Upper lobe of right lung (tissue), 1 donor: ENCODE measurements at regions not wholly inside any gene's neighbourhood (a gene's known extent, or its start where the extent isn't known, plus 50 kb on each side); places are given as distances from the start of the nearest gene placed in this dataset.

Source experiments
- ATAC-seq: fragments of 200-7000 bp; cut with Tn5 transposase; one replicate; pipeline ENCODE4 v1.9.1; 2020; ENCODE audit warnings: mild to moderate bottlenecking, moderate library complexity
- DNase-seq: peaks from one replicate; pipeline ENCODE4 v3.0.0-alpha.2; 2020
- H3K27ac ChIP-seq: fragments of 200-600 bp; one replicate; pipeline ENCODE4 v1.8.0; 2022
- H3K27me3 ChIP-seq: fragments of 200-600 bp; one replicate; pipeline ENCODE4 v1.8.0; 2022; ENCODE audit warnings: mild to moderate bottlenecking
- H3K36me3 ChIP-seq: fragments of 200-600 bp; one replicate; pipeline ENCODE4 v1.8.0; 2022
- H3K4me1 ChIP-seq: fragments of 200-600 bp; one replicate; pipeline ENCODE4 v1.8.0; 2022
- H3K4me3 ChIP-seq: fragments of 200-600 bp; one replicate; pipeline ENCODE4 v1.8.0; 2022; ENCODE audit warnings: mild to moderate bottlenecking
- H3K9me3 ChIP-seq: fragments of 200-600 bp; one replicate; pipeline ENCODE4 v1.8.0; 2022
- intact Hi-C: fragments of 100-400 bp; cut with DNase I; formaldehyde crosslinking; loops from one replicate; pipeline ENCODE4 v1.11.0; 2022
- TF ChIP-seq, protein P1 (sequence below): fragments of 200-600 bp; IDR thresholded peaks from one replicate; pipeline ENCODE4 v1.8.0; 2022; ENCODE audit warnings: antibody characterized with exemption
- donor health status: DM: no; HTN: yes; CAD: no; lungs with severe emphysema.

DNA sequence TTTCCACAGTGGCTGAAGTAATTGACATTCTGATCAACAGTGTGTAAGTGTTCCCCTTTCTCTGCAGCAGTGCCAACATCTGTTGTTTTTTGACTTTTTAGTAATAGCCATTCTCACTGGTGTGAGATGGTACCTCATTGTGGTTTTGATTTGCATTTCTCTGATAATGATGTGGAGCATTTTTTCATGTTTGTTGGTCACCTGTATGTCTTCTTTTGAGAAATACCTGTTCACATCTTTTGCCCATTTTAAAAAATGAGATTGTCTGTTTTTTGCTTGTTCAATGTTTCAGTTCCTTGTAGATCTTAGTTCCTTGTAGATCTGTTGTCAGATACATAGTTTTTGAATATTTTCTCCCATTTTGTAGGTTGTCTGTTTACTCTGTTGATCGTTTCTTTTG, 162.5 kb upstream of the PITX1 start:
- intact Hi-C loops, result no loop called here
- H3K27ac ChIP-seq, result no peak overlapping the region
- H3K36me3 ChIP-seq, result no peaks in the 10 kb centered on the region
- TF ChIP-seq, protein P1, sequence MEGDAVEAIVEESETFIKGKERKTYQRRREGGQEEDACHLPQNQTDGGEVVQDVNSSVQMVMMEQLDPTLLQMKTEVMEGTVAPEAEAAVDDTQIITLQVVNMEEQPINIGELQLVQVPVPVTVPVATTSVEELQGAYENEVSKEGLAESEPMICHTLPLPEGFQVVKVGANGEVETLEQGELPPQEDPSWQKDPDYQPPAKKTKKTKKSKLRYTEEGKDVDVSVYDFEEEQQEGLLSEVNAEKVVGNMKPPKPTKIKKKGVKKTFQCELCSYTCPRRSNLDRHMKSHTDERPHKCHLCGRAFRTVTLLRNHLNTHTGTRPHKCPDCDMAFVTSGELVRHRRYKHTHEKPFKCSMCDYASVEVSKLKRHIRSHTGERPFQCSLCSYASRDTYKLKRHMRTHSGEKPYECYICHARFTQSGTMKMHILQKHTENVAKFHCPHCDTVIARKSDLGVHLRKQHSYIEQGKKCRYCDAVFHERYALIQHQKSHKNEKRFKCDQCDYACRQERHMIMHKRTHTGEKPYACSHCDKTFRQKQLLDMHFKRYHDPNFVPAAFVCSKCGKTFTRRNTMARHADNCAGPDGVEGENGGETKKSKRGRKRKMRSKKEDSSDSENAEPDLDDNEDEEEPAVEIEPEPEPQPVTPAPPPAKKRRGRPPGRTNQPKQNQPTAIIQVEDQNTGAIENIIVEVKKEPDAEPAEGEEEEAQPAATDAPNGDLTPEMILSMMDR, result no peak
- no peak for DNase-seq
- no peaks in the 10 kb centered on the region for H3K4me1 ChIP-seq
- H3K4me3 ChIP-seq, result no peak overlapping the region
- no peaks in the 10 kb centered on the region for H3K9me3 ChIP-seq
- H3K27me3 ChIP-seq, result peaks cover 11% of the 10 kb centered on the region
- ATAC-seq, result no peak

DNA sequence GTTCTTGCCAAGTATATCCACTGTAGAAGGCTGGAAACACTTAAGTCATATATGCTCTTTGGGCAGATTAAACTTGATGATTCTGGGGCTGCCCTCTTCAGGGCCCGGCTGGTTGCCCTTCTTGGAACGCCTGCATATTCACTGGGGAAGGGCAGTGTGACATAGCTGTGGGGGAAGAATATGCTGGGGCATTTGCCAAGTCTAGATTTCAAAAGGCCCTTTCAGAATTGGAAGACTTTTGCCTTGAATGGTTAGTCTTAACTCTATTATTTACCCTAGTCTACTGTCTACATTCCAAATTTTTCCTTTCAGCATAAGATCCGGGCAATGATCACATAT, 161.2 kb upstream of the PITX1 start:
- no peaks in the 10 kb centered on the region for H3K36me3 ChIP-seq
- no peak for ATAC-seq
- intact Hi-C loops, result no loop called here
- H3K4me1 ChIP-seq, result no peaks in the 10 kb centered on the region
- no peak overlapping the region for H3K27ac ChIP-seq
- no peaks in the 10 kb centered on the region for H3K9me3 ChIP-seq
- no peak overlapping the region for H3K4me3 ChIP-seq
- no peak for DNase-seq
- TF ChIP-seq, protein P1, result no peak
- H3K27me3 ChIP-seq, result peaks cover 21% of the 10 kb centered on the region

DNA sequence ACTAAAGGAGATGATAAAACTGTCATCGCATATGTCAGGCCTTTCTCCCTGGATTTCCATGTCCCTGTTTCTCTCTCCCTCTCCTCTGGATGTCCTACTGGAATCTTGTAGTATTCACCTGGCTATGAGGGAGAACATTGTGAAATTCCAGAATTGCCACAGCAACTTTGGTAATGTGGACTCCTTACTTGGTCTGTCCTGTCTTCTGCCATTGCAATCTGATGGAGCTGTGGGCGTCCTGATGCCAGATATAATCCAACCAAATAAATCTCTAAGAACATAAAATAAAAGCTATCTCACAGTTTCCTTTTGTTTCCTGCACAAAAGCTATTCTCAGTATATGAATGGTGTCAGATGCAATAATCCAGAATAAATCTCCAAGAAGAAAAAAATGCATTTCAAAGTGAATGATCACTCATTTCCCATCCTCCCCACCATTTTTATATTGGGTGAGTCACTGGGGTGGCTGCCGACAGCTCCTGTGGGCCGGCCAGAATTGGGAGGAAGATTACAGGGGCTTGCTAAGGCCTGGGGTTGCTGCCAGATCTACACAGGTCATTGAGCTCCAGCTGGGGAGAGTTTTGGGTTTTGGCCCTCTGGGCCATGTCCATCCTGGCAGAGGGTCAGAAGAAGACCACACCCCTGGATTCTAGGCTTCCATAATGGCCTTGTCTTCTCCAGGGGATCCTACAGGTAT, 160.7 kb upstream of the PITX1 start:
- H3K9me3 ChIP-seq, result no peaks in the 10 kb centered on the region
- DNase-seq, result no peak
- no peaks in the 10 kb centered on the region for H3K4me1 ChIP-seq
- ATAC-seq, result no peak
- intact Hi-C loops, result no loop called here
- H3K36me3 ChIP-seq, result no peaks in the 10 kb centered on the region
- TF ChIP-seq, protein P1, result no peak
- H3K27me3 ChIP-seq, result peaks cover 26% of the 10 kb centered on the region
- no peak overlapping the region for H3K27ac ChIP-seq
- H3K4me3 ChIP-seq, result no peak overlapping the region

DNA sequence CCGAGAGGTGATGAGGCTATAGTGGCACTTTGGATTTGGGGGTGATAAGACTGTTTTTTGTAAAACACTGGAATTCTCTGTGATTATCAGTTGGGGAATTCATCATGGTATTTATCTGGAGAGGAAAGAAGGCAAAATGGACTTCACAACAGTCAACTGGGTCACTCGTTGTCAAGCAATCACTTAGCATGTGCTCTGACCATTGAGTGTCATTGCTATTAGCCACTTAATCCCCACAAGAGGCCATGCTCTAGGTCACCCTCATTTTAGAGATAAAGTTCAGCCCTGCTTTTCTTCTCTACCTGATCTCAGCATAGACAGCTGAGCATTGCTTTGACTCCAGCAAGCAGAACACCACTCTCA, 160.1 kb upstream of the PITX1 start:
- intact Hi-C loops, result no loop called here
- no peaks in the 10 kb centered on the region for H3K36me3 ChIP-seq
- TF ChIP-seq, protein P1, result no peak
- H3K27ac ChIP-seq, result no peak overlapping the region
- ATAC-seq, result no peak
- no peaks in the 10 kb centered on the region for H3K9me3 ChIP-seq
- no peak overlapping the region for H3K4me3 ChIP-seq
- peaks cover 32% of the 10 kb centered on the region for H3K27me3 ChIP-seq
- no peaks in the 10 kb centered on the region for H3K4me1 ChIP-seq
- DNase-seq, result no peak

DNA sequence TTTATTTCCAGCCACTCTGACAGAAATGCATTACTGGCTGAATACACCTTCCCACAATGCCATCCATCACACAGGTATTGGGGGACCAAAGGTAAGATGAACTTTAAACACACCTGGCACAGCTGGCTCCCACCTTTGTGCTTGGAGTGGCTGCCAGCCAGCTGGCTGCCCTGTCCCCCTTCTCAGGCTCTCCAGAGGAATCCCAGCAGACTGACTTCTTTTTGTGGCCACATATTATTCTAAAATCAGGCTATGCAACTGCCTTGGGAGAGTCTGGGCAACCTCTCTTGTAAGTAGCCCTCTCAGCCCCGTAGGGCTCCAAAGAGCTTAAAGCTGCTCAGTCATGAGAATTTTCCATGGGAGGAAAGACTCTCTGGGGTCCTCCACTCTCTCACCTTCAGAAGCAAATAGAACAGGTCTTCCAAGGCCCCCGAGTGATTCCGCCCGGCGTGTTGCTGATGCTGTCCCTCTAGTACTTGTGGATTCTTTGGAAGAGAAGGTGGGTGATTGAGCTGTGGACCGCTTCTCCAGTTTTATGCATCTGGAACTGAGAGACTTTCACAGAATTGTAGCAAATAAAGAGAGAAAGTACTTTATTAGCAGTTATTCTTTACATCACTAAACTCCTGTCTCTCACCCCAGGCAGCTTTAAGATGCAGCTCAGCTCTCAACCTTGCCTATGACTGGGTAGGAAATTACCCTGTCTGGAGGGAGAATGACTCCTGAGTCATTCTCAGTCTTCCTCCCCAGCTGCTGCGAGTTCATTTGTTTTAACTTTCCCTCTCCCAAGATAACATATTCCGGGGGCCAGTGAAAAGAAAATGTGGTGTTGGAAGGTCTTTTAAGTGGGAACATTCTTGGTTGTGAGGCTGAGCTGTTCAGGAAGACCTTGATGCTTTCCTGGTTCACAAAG, 159.4 kb upstream of the PITX1 start:
- no peak for DNase-seq
- no peak for ATAC-seq
- no peaks in the 10 kb centered on the region for H3K36me3 ChIP-seq
- H3K27ac ChIP-seq, result no peak overlapping the region
- peaks cover 33% of the 10 kb centered on the region for H3K27me3 ChIP-seq
- TF ChIP-seq, protein P1, result no peak
- intact Hi-C loops, result no loop called here
- no peaks in the 10 kb centered on the region for H3K4me1 ChIP-seq
- no peaks in the 10 kb centered on the region for H3K9me3 ChIP-seq
- H3K4me3 ChIP-seq, result no peak overlapping the region
